GM13976 (cell line): ENCODE measurements at regions not wholly inside any gene's neighbourhood (a gene's known extent, or its start where the extent isn't known, plus 50 kb on each side); places are given as distances from the start of the nearest gene placed in this dataset.

Experiments used
- DNase-seq: peaks from one replicate; pipeline ENCODE4 v3.0.0; 2012; ENCODE audit warnings: low spot score
- CTCF ChIP-seq: IDR thresholded peaks from 2 replicates; pipeline ENCODE4 v1.5.1; 2012; ENCODE audit warnings: borderline replicate concordance, mild to moderate bottlenecking; ENCODE audit not compliant: insufficient read depth; ENCODE audit errors: extremely low read depth, missing control alignments, control extremely low read depth
- in situ Hi-C: fragments of 300-500 bp; cut with MboI; formaldehyde crosslinking; loops from one replicate; pipeline ENCODE4 v1.12.0; 2022; ENCODE audit warnings: low sequenced_read_pairs, mixed read lengths, inconsistent platforms; ENCODE audit not compliant: unreplicated experiment

GRCh38 chrY:12526362-12527063, 174.5 kb upstream of the USP9Y start:
- in situ Hi-C loops = no loop called here
- no peak for TF ChIP-seq CTCF
- no peak for DNase-seq

GRCh38 chrY:12537226-12537854, 163.7 kb upstream of the USP9Y start:
- TF ChIP-seq CTCF = no peak
- DNase-seq = no peak
- in situ Hi-C loops = no loop called here

- no peak for DNase-seq
- in situ Hi-C loops = no loop called here
- TF ChIP-seq CTCF = no peak
These were observed 154.1 kb upstream of the USP9Y start for GRCh38 chrY:12546746-12547420.

- no peak for TF ChIP-seq CTCF
- no peak for DNase-seq
These were observed 148.4 kb upstream of the USP9Y start for GRCh38 chrY:12552471-12553283.

GRCh38 chrY:12553909-12554308, 147.1 kb upstream of the USP9Y start:
- TF ChIP-seq CTCF = no peak
- in situ Hi-C loops = no loop called here
- DNase-seq = no peak

More at GRCh38 chrY:12552471-12553283, 148.4 kb upstream of the USP9Y start:
- in situ Hi-C loops = no loop called here

DNA sequence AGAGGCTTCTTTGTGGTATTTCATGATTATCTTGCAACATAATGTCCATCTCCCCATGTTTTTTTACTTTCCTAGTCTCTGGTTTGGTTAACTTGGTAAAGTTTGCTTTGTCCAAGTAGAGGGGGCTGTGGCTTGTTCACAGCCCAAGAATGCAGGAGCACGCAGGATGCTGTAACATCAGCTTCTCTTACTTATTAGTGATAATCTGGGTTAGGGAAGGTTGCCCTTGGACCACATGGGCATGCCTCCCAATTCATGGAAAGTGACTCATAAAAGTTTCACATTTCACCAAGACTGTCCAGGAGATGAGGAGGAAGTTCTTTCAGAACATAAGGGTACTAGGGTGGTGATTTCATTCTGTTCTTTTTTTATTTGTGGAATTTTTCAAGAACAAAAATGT, 146.0 kb upstream of the USP9Y start:
- TF ChIP-seq CTCF = no peak
- no peak for DNase-seq
- in situ Hi-C loops = no loop called here
